Thyroid gland (tissue), 4 donors: ENCODE measurements at regions not wholly inside any gene's neighbourhood (a gene's known extent, or its start where the extent isn't known, plus 50 kb on each side); places are given as distances from the start of the nearest gene placed in this dataset.
"Not testable (repeated sequence)": the region's sequence is repeated elsewhere in the genome, so short reads cannot be mapped to it uniquely, and the experiment has no call there.

ENCODE experiments used
- DNase-seq, 2 donors: peaks; one replicate each; pipeline ENCODE4 v3.0.0-alpha.2; 2019
- H3K27ac ChIP-seq, 3 donors: fragments of 200-600 bp; sonication (generic); 1 replicate in 2 of 3; 2 replicates in 1 of 3; pipeline ENCODE4 v1.5.1; 2016 to 2019; ENCODE audit warnings: mild to moderate bottlenecking in 1 of 3, moderate library complexity in 1 of 3
- H3K27me3 ChIP-seq: fragments of 200-600 bp; sonication (generic); one replicate; pipeline ENCODE4 v1.5.1; 2019
- H3K36me3 ChIP-seq, 2 donors: fragments of 200-600 bp; sonication (generic); one replicate each; pipeline ENCODE4 v1.5.1; 2016 to 2019
- H3K4me1 ChIP-seq, 2 donors: fragments of 200-600 bp; sonication (generic); one replicate each; pipeline ENCODE4 v1.5.1; 2017 to 2019
- H3K4me3 ChIP-seq, 3 donors: fragments of 200-600 bp; sonication (generic); replicated peaks in 1 of 3; 1 replicate in 2 of 3; 2 replicates in 1 of 3; pipeline ENCODE4 v1.5.1; 2016; ENCODE audit warnings: mild to moderate bottlenecking in 1 of 3
- H3K9me3 ChIP-seq: fragments of 200-600 bp; sonication (generic); one replicate; pipeline ENCODE4 v1.5.1; 2017
- POLR2A ChIP-seq, 2 donors: fragments of 450-650 bp; IDR thresholded peaks; one replicate each; pipeline ENCODE4 v1.6.1; 2017; ENCODE audit warnings: antibody characterized with exemption in 2 of 2, mild to moderate bottlenecking in 2 of 2, moderate library complexity in 1 of 2
- WGBS, 2 donors: methylation state at CpG; one replicate each; pipeline ENCODE4 v1.1.5; 2017; 5-methylcytosine and 5-hydroxymethylcytosine counted together
- intact Hi-C: fragments of 100-400 bp; cut with DNase I; formaldehyde crosslinking; loops from one replicate; pipeline ENCODE4 v1.15.1; 2023
- TF ChIP-seq, protein P1 (sequence below), 6 experiments: fragments of 200-600 bp in 3 of 6; fragments of 450-650 bp in 3 of 6; sonication (generic) in 3 of 6; IDR thresholded peaks; one replicate each; pipeline ENCODE4 v1.5.1; 2016 to 2019; ENCODE audit warnings: antibody characterized with exemption in 6 of 6, mild to moderate bottlenecking in 2 of 6, inconsistent platforms in 1 of 6, moderate library complexity in 1 of 6

DNA sequence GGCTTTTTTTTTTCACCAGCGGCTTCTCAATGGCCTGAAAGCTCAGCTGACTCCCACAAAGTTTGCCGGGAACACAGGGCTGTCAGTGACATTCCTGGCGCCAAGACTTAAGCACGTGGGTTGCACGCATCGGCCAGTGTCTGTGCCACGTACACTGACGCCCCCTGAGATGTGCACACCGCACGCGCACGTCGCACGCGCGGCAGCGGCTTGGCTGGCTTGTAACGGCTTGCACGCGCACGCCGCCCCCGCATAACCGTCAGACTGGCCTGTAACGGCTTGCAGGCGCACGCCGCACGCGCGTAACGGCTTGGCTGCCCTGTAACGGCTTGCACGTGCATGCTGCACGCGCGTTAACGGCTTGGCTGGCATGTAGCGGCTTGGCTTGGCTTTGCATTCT lies 63.2 kb downstream of the CCDC74A start:
- TF ChIP-seq, protein P1, sequence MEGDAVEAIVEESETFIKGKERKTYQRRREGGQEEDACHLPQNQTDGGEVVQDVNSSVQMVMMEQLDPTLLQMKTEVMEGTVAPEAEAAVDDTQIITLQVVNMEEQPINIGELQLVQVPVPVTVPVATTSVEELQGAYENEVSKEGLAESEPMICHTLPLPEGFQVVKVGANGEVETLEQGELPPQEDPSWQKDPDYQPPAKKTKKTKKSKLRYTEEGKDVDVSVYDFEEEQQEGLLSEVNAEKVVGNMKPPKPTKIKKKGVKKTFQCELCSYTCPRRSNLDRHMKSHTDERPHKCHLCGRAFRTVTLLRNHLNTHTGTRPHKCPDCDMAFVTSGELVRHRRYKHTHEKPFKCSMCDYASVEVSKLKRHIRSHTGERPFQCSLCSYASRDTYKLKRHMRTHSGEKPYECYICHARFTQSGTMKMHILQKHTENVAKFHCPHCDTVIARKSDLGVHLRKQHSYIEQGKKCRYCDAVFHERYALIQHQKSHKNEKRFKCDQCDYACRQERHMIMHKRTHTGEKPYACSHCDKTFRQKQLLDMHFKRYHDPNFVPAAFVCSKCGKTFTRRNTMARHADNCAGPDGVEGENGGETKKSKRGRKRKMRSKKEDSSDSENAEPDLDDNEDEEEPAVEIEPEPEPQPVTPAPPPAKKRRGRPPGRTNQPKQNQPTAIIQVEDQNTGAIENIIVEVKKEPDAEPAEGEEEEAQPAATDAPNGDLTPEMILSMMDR (IDR thresholded peaks at IDR 0.05) = no peak
- no peak for TF ChIP-seq POLR2A (IDR thresholded peaks at IDR 0.05)
- intact Hi-C loops = no loop called here

DNA sequence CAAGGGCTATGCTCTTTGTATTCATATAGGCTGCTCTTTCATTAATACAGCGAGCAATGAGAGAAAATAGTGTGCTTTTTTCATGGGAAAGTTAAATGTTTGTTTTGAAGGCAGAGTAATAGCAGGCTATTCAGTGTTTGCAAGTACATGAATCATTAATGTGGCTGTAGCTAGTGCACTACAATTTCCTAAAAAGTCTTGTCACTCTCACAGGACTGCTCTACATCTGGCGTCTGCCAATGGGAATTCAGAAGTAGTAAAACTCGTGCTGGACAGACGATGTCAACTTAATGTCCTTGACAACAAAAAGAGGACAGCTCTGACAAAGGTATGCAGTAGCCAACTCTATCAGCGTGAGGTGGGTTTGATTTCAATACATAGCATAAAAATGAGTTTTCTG lies 68.9 kb downstream of the CCDC74A start:
- H3K27ac ChIP-seq, DNase-seq, intact Hi-C loops, H3K4me3 ChIP-seq, H3K4me1 ChIP-seq, H3K27me3 ChIP-seq, H3K9me3 ChIP-seq, H3K36me3 ChIP-seq: not testable (repeated sequence)
- 31 to 50% methylated on average over 5 of the region's 5 CpGs for WGBS, 2 donors

More for the DNA sequence above, 63.2 kb downstream of the CCDC74A start:
- no peak overlapping the region for H3K4me3 ChIP-seq
- H3K9me3 ChIP-seq = no peaks in the 10 kb centered on the region
- H3K27me3 ChIP-seq = no peaks in the 10 kb centered on the region
- WGBS, 2 donors = 90 to 95% methylated on average over 19 to 38 of the region's 39 CpGs
- H3K36me3 ChIP-seq = no peaks in the 10 kb centered on the region
- no peak overlapping the region for H3K27ac ChIP-seq
- no peak for DNase-seq
- H3K4me1 ChIP-seq = no peaks in the 10 kb centered on the region

DNA sequence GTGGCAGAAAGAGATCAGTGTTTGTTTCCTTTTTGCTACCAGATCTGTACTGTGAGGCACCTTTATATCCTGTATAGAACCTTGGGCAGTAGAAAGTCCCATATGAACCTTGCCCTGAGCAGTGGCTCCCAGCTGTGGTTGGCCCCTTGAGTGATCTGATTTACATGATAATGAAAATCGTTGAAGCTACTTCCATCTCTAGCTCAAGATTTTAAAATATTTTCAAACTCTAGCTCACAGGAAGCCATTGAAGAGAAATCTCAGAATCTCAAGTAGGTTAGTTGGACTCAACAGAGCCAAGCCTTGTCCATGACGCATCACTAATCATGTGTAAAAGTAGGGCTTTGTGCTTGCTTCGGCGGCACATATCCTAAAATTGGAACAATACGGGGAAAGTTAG lies 74.8 kb downstream of the CCDC74A start:
- intact Hi-C loops = not testable (repeated sequence)
- WGBS, 2 donors = 31 to 41% methylated on average over 5 of the region's 5 CpGs

DNA sequence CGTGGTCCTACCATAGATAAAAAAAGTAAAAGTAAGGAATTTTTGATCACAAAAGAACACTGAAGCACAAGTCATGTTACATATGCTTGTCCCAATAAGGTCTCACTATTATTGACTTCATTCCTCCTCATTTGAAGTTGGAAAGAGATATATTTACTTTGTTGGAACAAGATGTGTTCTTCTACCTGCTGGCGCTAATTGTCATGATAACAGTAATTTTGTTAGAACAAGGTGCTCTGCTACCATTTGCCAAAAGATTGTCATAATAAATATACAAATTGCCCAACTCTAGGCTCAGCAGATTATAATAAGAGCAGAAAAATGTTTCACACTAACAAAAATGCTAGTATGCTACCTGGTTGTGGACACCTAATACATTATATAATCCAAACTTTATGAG lies 77.0 kb downstream of the CCDC74A start:
- 90 to 98% methylated on average over 2 of the region's 2 CpGs for WGBS, 2 donors
- H3K36me3 ChIP-seq, H3K27ac ChIP-seq, H3K9me3 ChIP-seq, intact Hi-C loops, H3K4me3 ChIP-seq, H3K4me1 ChIP-seq, H3K27me3 ChIP-seq, DNase-seq: not testable (repeated sequence)

More for the DNA sequence above, 74.8 kb downstream of the CCDC74A start:
- not testable (repeated sequence) for DNase-seq, H3K4me3 ChIP-seq, H3K9me3 ChIP-seq, H3K36me3 ChIP-seq, H3K27me3 ChIP-seq, H3K27ac ChIP-seq, H3K4me1 ChIP-seq

DNA sequence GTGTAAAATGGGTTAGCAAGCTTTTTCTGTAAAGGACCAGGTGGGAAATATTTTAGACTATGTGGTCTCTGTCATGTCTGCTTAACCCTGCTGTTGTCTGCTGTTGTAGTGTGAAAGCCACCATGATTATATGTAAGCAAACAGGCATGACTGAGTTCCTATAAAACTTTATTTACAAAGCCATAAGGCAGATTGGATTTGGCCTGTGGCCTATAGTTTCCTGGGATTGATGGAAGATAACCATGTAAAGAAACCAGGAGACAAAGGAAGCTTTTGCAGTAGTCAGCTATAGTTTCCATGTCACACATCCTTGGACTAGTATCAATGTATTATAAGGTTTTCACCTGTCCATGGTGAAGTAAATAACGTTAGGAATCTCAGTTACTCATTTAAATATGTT lies 78.7 kb downstream of the CCDC74A start:
- 64 to 80% methylated on average over 1 of the region's 1 CpG for WGBS, 2 donors
- intact Hi-C loops, H3K4me3 ChIP-seq: not testable (repeated sequence)

DNA sequence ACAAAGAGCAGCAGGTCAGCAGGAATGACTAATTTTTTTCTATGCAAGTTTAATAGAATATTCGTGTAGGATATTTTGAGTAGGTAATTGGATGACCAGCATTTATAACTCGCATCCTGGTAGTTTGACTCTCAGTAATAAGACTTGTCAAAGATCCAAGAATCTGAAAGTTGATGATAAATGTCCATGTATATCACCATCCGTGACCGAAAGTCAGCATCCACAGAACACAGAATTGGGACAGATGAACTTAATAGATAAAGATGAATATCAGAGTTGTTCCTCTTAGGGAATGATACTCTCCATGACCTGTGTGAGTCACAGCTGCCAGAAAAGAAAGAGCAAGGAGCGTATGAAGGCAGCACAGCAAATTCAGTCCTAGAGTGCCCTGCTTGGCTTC lies 79.4 kb downstream of the CCDC74A start:
- intact Hi-C loops, H3K27ac ChIP-seq, H3K36me3 ChIP-seq, H3K4me3 ChIP-seq, H3K27me3 ChIP-seq, DNase-seq, H3K4me1 ChIP-seq, H3K9me3 ChIP-seq: not testable (repeated sequence)
- 73 to 83% methylated on average over 5 of the region's 5 CpGs for WGBS, 2 donors

More for the DNA sequence above, 78.7 kb downstream of the CCDC74A start:
- not testable (repeated sequence) for H3K27ac ChIP-seq, H3K27me3 ChIP-seq, DNase-seq, H3K36me3 ChIP-seq, H3K4me1 ChIP-seq, H3K9me3 ChIP-seq

DNA sequence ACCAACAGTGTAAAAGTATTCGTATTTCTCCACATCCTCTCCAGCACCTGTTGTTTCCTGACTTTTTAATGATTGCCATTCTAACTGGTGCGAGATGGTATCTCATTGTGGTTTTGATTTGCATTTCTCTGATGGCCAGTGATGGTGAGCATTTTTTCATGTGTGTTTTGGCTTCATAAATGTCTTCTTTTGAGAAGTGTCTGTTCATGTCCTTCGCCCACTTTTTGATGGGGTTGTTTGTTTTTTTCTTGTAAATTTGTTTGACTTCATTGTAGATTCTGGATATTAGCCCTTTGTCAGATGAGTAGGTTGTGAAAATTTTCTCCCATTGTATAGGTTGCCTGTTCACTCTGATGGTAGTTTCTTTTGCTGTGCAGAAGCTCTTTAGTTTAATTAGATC lies 86.9 kb downstream of the CCDC74A start:
- H3K36me3 ChIP-seq, H3K4me3 ChIP-seq, DNase-seq, H3K27ac ChIP-seq, H3K4me1 ChIP-seq, H3K27me3 ChIP-seq, H3K9me3 ChIP-seq, intact Hi-C loops: not testable (repeated sequence)
- WGBS, 2 donors = 78 to 93% methylated on average over 3 of the region's 3 CpGs

DNA sequence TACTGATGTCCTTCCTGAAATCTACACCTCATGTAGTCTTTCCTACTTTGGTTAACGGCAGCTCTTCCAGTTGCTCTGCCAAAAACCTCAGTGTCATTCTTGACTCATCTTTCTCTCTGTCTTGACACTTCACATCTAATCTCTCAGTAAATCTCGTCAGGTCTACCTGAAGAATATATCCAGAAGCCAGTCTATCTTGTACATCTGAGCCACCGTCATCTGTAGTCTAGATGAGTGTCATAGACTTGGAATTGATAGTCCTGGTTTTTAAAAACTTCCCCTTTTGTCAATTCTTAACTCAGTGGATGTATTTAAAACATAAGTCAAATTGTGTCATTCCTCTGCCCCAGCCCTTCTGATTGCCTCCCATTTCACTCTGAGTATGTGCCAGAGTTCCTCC lies 90.6 kb downstream of the CCDC74A start:
- intact Hi-C loops, H3K36me3 ChIP-seq, DNase-seq, H3K4me1 ChIP-seq, H3K4me3 ChIP-seq, H3K9me3 ChIP-seq, H3K27me3 ChIP-seq, H3K27ac ChIP-seq: not testable (repeated sequence)
- WGBS, 2 donors = 91 to 93% methylated on average over 3 of the region's 3 CpGs

DNA sequence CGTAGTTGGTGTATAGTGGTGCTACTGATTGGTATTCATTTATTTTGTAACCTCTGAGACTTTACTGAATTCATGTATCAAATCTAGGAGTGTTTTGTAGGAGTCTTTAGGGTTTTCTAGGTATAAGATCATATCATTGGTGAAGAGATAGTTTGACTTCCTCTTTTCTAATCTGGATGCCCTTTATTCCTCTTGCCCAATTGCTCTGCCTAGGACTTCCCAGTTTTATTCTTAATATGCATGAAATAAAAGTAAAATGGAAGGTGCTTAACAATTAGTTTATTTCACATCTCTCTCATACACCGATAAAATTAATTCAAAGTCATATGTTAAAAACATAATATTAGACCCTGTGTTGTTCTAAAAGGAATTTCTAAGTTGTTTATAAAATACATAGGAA lies 95.2 kb downstream of the CCDC74A start:
- H3K27me3 ChIP-seq, intact Hi-C loops, H3K4me1 ChIP-seq, H3K4me3 ChIP-seq, DNase-seq, H3K9me3 ChIP-seq, H3K27ac ChIP-seq, H3K36me3 ChIP-seq: not testable (repeated sequence)
- WGBS, 2 donors = 90 to 91% methylated on average over 2 of the region's 2 CpGs

DNA sequence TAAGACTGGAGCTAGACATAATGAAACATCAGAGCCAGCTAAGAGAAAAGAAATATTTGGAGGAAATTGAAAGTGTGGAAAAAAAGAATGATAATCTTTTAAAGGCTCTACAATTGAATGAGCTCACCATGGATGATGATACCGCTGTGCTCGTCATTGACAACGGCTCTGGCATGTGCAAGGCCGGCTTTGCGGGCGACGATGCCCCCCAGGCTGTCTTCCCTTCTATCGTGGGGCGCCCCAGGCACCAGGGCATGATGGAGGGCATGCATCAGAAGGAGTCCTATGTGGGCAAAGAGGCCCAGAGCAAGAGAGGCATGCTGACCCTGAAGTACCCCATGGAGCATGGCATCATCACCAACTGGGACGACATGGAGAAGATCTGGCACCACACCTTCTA lies 98.3 kb downstream of the CCDC74A start:
- H3K36me3 ChIP-seq, intact Hi-C loops, H3K27ac ChIP-seq, H3K4me3 ChIP-seq, H3K9me3 ChIP-seq, DNase-seq, H3K4me1 ChIP-seq, H3K27me3 ChIP-seq: not testable (repeated sequence)
- WGBS, 2 donors = 91 to 92% methylated on average over 10 of the region's 10 CpGs

DNA sequence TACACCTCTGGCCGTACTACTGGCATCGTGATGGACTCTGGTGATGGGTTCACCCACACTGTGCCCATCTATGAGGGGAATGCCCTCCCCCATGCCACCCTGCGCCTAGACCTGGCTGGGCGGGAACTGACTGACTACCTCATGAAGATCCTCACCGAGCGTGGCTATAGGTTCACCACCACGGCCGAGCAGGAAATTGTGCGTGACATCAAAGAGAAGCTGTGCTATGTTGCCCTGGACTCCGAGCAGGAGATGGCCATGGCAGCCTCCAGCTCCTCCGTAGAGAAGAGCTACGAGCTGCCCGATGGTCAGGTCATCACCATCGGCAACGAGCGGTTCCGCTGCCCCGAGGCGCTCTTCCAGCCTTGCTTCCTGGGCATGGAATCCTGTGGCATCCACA lies 98.9 kb downstream of the CCDC74A start:
- H3K4me3 ChIP-seq, H3K27me3 ChIP-seq, H3K27ac ChIP-seq, DNase-seq, H3K9me3 ChIP-seq, H3K4me1 ChIP-seq, intact Hi-C loops, H3K36me3 ChIP-seq: not testable (repeated sequence)
- WGBS, 2 donors = 86 to 93% methylated on average over 9 to 19 of the region's 19 CpGs

DNA sequence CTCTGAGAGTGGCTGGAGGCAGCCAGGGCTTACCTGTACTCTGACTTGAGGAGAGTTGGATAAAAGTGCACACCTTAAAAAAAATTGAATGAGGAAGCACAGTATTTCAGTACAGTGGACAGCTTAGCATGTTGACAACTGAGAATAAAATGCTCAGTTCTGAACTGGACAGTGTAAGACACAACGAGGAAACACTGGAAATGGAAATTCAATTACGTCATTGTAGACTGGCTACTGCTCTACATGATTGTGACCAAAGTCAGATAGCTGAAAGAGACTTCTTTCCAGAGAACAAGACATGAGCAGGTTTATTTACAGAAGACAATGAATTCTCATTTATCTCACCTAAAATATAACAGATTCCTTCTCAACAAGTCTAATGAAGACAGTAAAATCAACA lies 100.1 kb downstream of the CCDC74A start:
- H3K27ac ChIP-seq, H3K27me3 ChIP-seq, H3K36me3 ChIP-seq, H3K4me3 ChIP-seq, H3K9me3 ChIP-seq, DNase-seq, H3K4me1 ChIP-seq, intact Hi-C loops: not testable (repeated sequence)
- WGBS, 2 donors = 65 to 79% methylated on average over 2 of the region's 2 CpGs

DNA sequence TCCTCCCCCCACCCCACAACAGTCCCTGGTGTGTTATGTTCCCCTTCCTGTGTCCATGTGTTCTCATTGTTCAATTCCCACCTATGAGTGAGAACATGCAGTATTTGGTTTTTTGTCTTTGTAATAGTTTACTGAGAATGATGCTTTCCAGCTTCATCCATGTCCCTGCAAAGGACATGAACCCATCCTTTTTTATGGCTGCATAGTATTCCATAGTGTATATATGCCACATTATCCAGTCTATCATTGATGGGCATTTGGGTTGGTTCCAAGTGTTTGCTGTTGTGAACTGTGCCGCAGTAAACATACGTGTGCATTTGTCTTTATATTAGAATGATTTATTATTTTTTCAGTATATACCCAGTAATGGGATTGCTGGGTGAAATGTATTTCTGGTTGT lies 104.0 kb downstream of the CCDC74A start:
- 96 to 97% methylated on average over 2 of the region's 2 CpGs for WGBS, 2 donors

More for the DNA sequence above, 104.0 kb downstream of the CCDC74A start:
- H3K4me1 ChIP-seq, H3K27ac ChIP-seq, intact Hi-C loops, H3K4me3 ChIP-seq, H3K9me3 ChIP-seq, H3K36me3 ChIP-seq, H3K27me3 ChIP-seq, DNase-seq: not testable (repeated sequence)
